ENCODE measurements at regions not wholly inside any gene's neighbourhood (a gene's known extent, or its start where the extent isn't known, plus 50 kb on each side); places are given as distances from the start of the nearest gene placed in this dataset.
"Not testable (repeated sequence)": the region's sequence is repeated elsewhere in the genome, so short reads cannot be mapped to it uniquely, and the experiment has no call there.

- no peak for DNase-seq (ENCODE audit: low read depth)
- no peak for TF ChIP-seq CTCF (conservative IDR thresholded peaks at IDR 0.05; ENCODE audit: low read length)
- H3K4me3 ChIP-seq (ENCODE audit: low read length) = no peak overlapping the region
These were observed 82.7 kb downstream of the ASCL4 start for GRCh38 chr12:107857191-107857590.

- DNase-seq (ENCODE audit: low read depth) = no peak
- no peak for TF ChIP-seq CTCF (conservative IDR thresholded peaks at IDR 0.05; ENCODE audit: low read length)
- no peak overlapping the region for H3K4me3 ChIP-seq (ENCODE audit: low read length)
These were observed 84.9 kb downstream of the ASCL4 start for GRCh38 chr12:107859367-107859766.

- H3K4me3 ChIP-seq (ENCODE audit: low read length) = no peak overlapping the region
- no peak for TF ChIP-seq CTCF (conservative IDR thresholded peaks at IDR 0.05; ENCODE audit: low read length)
- DNase-seq (ENCODE audit: low read depth) = no peak
These were observed 89.7 kb downstream of the ASCL4 start for GRCh38 chr12:107864235-107864634.

- not testable (repeated sequence) for H3K4me3 ChIP-seq (ENCODE audit: low read length); DNase-seq (ENCODE audit: low read depth)
These were observed 90.2 kb downstream of the ASCL4 start for GRCh38 chr12:107864727-107865126.

- no peak for DNase-seq (ENCODE audit: low read depth)
- no peak for TF ChIP-seq CTCF (conservative IDR thresholded peaks at IDR 0.05; ENCODE audit: low read length)
- no peak overlapping the region for H3K4me3 ChIP-seq (ENCODE audit: low read length)
These were observed 98.7 kb downstream of the ASCL4 start for GRCh38 chr12:107873223-107873622.

GRCh38 chr12:107875786-107876185 is 101.3 kb downstream of the ASCL4 start:
- DNase-seq (ENCODE audit: low read depth) = no peak
- H3K4me3 ChIP-seq (ENCODE audit: low read length) = no peak overlapping the region
- TF ChIP-seq CTCF (conservative IDR thresholded peaks at IDR 0.05; ENCODE audit: low read length) = no peak

GRCh38 chr12:107884769-107885694 is 110.5 kb downstream of the ASCL4 start:
- no peak overlapping the region for H3K4me3 ChIP-seq (ENCODE audit: low read length)
- peak; percentile 51 for DNase-seq (ENCODE audit: low read depth)
- TF ChIP-seq CTCF (conservative IDR thresholded peaks at IDR 0.05; ENCODE audit: low read length) = peak; percentile 83
